AML-193 (cell line): ENCODE measurements at regions not wholly inside any gene's neighbourhood (a gene's known extent, or its start where the extent isn't known, plus 50 kb on each side); places are given as distances from the start of the nearest gene placed in this dataset.

Experiments
- DNase-seq, 2 experiments: peaks; one replicate each; lab custom pipeline; 2025; lab: John Stamatoyannopoulos, UW

DNA sequence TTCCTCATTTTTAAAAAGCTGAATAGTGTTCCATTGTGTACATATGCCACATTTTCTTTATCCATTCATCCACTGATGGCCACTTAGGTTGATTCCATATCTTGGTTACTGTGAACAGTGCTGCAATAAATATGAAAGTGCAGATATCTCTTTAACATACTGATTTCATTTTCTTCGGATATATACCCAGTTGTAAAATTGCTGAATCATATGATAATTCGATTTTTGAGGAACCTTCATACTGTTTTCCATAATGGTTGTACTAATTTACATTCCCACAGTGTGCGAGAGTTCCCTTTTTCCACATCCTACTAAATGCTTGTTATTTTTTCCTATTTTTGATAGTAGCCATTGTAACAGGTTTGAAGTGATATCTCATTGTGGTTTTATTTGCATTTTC lies 263.2 kb downstream of the STK31 start:
- DNase-seq: no peak

DNA sequence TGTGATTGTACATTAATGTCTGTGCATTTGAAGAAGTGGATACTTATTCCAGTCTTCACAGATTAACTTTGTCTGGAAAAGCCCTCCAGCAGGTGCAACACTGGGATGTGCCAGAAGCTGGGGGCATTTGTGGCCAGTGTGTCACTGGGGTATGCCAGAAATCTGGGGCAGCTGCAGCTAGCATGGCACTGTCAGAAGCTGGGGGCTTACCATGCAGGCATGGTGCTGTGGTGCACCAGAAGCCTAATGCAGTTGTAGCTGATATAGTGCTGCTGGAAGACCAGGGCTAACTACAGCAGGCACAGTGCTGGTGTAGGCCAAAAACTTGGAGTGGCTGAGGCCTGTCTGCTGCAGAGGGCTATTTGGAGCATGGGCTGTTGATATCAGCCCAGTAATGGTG lies 270.1 kb downstream of the STK31 start:
- no peak for DNase-seq

DNA sequence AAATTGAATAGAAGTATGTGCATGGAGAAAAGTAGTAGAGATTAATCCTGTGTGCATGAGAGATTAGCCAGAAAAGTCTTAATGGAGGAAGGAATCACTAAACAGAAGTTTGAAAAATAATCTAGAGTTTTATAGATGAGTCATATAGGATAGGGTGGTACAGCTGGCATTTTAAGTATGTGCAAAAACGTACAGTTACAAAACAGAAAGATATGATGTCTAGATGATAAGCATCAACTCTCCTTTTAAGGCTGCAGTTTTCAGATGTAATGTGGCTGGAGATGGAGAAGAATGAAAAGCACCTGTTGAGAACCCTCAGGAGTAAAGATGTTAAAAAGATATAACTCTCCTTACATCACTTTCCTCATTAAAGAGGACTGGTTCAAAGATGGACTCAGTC lies 271.3 kb downstream of the STK31 start:
- no peak for DNase-seq

DNA sequence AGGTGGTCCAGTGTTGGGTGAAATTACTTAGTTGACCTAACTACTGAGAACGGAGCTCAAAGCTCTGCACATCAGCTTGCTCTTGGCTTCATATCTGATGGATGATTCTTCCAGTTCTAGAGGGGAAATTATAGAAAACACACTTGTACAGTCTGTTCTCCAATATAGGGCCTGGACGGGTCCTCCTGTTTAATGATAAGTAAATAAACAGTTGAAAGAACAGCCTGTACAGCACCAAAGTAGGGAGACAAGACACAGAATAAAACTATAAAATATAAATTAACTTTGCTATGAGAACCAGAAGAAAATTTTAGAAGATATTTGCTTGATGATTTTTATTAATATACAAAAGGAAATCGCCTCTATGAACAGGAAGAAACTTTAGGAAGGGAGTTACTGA lies 271.7 kb downstream of the STK31 start:
- DNase-seq: no peak

DNA sequence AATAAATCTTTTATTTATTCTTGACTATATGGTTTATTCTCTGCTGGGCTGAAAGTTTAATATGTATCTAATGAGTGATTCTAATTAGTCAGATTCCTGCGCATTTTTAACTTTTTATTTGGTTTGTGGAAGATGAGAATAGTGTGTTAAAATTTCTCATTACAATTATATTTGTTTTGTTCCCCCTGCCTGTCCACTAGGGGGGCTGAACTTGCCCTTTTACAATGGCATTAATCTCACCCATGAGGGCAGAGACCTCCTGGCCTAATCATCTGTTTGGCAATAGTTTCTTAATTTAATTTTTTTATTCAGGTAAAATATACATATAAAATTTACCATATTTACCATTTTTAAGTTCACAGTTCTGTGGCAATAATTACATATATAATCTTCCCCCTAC lies 278.5 kb upstream of the NPY start:
- no peak for DNase-seq

DNA sequence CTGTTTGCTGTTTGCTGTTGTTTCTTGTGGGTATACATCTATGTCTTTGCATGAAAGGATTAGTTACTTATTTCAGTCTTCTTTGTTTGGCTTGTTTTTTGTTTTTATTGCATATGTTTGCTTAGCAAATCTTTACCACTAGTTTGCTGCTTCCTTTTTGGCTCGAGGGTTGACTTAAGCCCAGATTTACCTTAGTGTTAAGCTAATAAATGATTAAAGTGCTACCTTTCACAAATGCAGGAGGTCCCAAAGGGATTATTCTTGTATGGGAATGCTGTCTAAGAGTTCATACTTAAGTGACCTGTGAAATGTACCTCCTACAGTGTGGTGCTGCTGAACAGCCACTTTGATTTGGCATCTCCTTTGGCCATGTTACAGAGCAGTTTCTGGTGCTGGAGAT lies 273.5 kb upstream of the NPY start:
- DNase-seq: no peak

DNA sequence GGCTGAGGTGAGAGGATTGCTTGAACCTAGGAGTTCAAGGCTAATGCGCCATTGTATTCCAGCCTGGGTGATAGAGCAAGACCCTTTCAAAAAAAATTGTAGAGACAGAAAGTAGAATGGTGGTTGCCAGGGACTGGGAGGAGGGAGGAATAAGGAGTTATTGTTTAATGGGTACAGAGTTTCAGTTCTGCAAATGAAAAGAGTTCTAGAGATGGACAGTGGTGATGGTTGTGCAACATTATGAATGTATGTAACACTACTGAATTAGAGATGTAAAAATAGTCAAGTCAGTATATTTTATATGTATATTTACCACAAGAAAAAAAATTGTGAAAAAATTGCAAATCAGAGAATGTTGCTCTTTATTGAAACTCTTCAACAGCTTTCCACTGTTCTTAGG lies 266.5 kb upstream of the NPY start:
- no peak for DNase-seq

DNA sequence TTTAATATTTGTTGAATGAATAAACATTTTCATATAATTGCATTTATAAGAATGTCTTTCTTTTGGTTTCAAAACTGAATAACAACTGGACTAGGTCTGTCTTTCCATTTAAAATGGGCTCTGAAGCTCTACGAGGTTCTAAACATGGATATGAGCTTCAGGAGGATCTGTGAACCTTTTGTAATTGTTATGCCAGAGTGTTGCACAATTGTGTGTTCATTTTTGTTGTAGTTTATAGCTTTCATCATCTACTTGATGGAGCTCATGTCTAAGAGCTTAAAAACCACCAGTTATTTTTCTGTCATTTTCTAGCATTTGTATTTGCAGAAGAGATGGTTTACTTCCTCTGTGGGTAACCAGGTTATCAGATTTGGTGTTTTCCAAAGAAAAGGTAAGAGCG lies 265.7 kb upstream of the NPY start:
- DNase-seq: no peak

DNA sequence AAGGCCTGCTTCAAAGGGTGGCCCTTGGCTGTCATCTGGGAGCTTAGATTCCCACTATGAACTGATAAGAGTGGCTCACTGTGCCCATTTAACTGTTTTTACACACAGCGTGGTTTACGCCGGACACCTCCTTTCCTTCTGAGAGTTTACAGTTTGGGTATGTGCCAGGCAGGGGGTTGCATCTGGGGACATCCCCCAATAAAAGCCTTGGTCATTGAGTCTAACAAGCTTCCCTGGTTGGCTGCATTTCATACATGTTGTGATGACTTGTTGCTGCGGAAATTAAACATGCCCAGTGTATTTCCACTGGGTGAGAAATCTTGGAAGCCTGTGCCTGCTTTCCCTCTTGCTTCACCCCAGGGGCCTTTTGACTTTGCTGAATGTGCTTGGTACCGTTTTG lies 264.1 kb upstream of the NPY start:
- DNase-seq: no peak

DNA sequence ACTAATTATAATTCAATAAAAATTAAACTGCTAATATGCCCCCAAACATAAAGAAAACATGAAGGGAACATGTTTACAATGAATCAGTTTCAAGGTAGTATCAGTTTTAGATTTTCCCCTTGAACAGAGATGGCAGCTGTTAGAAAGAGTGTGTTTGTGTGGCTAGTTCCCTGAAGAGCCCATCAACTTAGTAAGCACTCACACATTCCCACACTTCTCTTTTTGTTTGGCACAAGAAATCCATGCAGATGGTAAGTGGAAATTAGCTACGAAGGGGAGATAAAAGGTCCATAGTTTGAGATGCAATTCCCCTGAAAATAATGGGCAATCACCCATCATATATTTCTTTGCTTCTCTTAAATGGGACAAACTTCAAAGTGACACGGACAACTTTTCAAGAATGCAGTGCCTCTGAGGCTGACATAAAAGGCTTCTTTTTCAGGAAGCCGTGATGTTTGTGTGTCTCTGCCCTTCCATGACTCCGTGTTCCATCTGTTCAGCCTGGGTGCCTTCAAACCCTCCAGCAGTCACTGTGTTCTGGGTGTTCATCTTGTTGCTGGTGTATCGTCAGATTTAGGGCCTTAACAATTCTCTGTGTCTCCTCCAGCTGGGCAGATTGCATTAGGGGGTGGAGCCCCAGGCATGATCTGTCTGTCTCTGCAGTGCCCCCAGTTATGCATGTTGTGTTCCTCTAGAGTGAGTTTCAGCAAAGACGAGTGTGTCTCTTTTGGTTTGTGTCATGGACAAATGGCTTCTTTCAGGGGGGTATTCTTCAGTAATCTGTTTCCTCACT lies 259.5 kb upstream of the NPY start:
- no peak for DNase-seq

DNA sequence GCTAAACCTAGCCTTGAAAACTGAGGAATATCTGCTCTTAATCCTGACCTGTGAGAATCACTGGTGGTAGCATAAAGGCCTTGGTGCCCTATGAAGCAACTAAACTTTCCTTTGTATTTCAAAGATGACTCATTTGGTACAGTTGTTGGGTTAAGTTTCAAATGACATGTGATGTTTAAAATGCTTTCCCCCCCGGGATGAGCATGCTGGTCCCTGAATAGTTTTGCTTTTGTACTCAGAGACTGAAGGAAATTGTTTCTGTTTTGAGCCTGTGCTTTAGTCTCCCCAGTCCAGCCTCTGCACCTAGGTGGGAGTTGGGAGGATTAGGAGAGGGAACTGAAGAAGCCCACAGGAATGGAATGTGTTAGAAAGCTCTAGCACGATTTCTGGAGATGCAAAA lies 258.9 kb upstream of the NPY start:
- DNase-seq: no peak

DNA sequence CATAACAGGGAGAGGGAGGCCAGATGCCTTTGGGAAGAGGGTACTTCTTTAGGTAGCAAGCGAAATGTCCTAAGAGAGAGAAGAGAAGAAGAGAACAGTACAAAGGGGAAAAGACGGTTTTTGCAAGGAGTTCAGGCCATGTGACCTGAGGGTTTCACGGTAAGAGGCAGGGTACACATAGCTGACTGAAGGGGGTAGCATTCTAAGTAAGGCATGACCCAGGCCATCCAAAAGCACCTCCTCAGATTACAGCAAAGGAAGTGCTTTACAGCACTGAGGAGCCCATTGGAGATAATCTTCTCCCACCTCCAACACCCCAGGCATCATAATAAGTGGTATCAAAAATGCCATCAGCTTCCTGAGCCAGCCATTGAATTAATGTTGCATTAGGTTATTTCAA lies 258.2 kb upstream of the NPY start:
- DNase-seq: no peak

DNA sequence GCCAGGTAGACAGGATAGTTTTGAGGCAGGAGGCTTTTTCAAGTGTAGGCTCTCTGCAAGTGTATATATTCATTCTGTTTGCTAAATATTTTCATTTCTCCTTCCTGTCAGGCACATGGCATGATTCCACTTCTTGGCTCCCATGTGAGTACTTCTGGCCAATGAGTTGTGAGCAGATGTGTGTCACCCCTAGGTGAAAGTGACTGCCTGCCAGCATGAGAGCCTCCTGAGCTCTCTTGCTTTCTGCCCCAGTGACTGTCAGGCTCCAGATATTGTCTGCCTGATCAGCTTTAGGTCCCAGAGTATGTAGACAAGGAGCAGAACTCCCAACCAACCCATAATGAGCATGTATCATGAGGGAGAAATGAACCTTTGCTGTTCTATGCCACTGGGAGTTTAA lies 257.6 kb upstream of the NPY start:
- no peak for DNase-seq

DNA sequence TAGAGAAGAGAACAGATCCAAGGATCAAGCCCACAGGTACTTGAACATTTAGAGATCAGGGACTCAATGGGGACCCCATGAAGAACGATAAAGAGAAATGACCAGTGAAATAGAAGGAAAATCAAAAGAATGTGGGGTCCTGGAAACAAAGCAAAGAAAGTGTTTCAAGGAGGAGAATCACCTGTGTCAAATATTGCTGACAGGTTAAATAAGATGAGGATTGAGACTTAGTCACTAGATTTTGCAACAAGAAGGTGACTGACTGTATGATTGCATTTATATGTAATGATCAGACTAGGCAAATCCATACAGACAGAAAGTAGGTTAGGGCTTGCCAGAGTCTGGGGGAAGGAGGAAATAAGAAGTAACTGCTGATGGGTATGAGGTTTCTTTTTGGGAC lies 254.9 kb upstream of the NPY start:
- DNase-seq: no peak

DNA sequence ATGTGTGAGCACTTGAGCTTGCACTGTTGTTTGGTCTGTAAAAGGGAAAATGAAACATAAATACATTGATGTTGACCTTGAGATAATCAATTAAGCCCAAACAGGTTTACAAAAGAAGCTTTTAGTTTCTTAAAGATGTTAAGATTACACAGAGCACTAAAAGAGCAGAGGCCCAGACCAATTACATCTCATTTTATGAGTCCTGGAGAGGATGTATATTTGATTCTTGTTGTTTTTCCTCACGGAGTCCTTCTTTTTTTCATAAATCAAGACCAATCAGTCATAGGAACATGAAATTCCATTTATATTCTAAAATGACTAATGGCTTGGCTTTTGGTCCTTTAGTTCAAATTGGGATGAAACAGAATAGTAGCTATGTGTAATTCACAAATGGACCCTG lies 249.7 kb upstream of the NPY start:
- DNase-seq: no peak

DNA sequence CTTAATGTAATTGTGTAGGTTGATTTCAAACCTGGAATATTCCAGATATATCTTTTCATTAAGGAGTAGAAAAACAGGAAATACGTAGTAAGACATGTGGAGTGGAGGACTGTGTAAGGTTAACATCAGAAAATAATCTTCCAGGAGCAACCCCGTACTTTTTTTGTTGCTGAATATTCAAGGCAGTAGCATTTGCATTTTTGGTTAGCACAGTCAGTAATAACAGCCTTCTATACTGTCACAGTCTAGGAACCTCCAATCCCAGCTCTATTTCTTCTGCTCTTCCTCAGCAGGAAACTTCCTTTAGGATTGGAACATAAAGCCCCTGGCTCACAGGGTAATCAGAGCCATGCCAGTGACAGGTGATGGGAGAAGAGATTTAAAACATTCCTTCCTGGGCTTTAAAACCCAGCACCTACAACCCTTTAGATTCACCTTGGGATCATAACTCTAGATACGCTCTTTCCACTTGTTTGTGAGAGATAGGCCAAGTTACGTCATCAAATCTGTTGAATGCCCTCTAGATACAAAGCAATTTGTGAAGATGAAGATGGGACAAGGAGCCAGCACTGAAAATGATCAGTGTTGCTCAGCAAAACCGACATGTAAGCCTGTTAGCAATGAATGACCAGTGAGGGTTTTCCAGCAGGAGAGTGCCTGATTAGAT lies 248.5 kb upstream of the NPY start:
- DNase-seq: no peak

DNA sequence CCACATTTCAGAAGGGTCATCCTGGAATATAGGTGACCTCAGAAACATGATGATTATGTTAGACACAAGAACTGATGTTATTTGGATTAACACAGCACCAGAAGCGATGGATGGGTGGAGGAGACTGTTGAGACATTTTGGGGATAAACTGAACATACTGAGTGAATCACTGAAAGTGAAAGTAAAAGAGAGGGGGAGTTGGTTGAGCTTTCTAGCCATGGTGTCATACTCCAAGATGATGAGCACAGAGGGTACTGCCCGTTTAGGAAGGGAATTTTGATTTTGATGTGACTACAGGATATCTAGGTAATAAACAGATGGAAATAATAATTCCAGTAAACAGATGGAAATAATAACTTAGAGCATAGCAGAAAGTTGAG lies 248.0 kb upstream of the NPY start:
- DNase-seq: no peak

DNA sequence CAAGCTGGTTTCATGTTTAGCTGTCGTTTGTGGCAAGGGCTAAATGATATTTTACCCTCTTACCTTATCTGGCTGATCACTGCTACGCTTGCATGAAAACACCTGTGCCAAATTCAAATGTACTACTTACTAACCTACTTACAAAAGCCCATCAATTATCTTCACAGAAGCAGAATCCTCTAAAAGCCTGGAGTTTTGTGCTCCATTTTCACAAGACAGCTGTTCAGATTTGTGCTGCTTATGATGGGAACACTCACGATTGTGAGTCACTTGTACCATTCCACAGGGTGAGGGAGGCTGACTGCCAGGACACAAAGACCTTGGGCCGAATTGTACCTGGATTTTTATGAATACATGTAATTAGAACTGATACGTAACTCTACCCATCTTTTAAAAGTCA lies 245.0 kb upstream of the NPY start:
- DNase-seq: no peak

DNA sequence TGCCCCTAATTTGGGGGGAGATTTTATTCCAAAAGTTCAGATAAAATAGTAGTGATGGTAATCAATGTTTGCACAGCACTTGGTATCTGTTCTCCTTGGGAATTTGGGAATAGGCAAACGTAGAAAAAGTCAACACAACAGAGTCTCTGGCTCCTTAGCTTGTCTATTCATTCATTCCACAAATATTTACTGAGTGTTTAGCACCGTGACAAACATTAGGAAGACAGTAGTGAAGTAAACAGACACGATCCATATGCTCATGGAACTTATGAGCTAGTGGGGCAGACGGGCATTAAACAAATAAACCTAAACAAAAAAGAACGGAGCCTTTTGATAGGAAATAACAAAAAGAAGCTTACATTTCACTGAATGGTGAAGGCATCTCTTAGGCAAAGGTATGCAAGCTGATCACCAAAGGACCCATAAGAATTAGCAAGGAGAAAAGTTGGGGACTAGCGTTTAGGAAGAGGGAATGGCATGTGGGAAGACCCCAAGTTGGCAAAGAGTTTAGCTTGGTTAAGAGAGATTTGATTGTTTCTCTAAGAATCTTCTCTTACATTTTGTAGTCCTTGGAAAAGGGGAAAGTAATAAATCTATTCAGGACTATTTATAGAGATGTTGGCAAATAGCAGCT lies 243.9 kb upstream of the NPY start:
- DNase-seq: no peak

DNA sequence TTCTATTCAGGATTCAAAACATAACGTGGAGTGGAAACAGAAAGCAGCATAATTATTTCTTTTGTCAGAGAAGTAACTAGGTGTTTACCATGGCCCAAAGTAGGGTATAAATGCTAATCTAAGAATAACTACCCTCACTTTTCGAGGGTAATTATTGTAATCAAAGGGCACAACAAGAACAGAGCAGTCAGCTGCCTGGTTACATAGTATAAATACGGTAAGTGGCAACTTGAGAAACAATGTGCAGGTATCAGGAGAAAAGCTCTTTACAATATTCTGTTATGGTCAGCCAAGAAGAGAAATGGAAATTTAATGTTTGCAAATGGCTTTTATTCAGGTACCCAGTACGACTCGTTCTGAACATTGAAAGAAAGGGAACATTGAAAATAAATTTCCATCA lies 242.0 kb upstream of the NPY start:
- no peak for DNase-seq

DNA sequence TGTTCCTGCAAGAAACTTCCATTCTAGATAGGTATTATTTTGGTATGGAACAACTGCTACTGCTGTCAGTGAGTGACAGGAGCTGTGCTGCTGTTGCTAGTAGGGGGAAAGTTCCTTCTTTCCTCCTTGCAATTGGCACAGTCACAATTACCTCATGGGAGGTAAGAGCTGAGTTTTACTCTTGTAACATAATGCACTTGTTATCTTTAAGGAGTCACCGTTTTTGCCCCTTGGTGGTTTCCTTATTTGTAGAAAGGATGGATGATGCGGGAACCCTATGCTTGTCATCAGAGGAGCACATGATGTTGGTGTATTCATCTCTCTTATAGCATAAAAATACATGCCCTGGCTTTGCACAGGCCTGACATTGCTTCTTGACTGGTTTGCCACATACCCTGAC lies 234.7 kb upstream of the NPY start:
- DNase-seq: no peak

DNA sequence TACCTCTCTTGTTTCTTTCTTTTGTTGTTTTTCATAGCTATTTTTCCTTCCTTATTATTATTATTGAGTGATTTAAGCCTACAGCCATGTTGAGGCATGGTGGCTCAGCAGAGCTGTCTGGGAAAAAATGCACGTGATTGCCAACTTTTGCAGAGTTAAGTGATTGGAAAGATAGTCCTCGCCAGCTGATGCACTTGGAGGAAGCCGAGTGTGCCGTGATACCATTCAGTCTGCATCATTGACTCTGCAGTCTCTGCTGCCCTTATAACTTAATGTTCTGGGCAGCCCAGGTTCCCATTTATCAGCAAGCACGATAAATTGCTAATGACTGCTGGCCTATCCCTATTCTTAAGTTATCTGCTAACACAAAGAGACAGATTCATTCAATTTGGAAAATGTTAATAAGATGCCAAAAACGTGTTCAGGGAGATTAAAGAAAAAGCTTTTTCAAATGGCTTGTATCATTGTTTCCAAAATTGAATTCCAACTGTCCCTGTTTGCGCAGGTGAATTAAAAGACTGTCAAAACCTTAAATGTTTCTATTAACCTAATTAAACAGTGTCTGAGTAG lies 232.9 kb upstream of the NPY start:
- no peak for DNase-seq

DNA sequence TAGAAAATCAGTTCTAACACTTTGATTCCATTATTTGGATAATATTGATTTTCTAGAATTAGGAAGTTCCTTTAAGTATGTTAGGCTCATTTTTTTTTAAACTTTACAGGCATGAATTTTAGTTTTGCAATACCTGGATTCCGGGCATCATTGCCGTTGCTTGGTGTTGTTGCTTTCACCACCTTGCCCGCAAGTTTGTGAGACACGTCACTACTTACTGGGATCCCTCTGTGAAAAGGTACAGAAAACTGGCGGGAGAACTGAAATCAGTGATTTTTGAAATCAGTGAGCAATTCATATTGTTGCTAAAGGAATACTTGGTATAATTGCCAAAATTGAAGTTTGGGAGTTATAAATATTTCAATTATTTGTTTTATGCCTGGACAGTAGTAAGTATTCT lies 232.3 kb upstream of the NPY start:
- no peak for DNase-seq
